ENCODE measurements at regions not wholly inside any gene's neighbourhood (a gene's known extent, or its start where the extent isn't known, plus 50 kb on each side); places are given as distances from the start of the nearest gene placed in this dataset.

DNA sequence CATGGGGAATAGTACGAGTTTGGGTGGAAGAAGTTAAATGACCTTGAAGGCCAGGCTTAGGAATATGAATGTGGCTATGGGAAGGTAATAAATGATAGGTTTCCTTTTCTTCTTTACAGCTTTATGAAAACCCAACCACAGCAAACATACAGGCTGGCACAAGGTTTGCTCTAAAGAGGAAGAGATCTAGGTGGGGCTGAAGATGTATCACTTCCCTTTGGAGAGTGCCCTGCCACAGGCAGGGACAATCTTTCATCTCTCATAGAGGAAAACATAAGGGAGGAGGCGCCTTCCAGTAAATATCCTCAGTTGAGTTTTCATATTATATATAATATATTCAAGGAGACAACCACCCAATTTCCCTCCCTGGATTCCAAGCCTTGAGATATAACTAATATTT, 72.9 kb upstream of the FRMD6 start:
- no peak for DNase-seq (ENCODE audit: low read depth)

DNA sequence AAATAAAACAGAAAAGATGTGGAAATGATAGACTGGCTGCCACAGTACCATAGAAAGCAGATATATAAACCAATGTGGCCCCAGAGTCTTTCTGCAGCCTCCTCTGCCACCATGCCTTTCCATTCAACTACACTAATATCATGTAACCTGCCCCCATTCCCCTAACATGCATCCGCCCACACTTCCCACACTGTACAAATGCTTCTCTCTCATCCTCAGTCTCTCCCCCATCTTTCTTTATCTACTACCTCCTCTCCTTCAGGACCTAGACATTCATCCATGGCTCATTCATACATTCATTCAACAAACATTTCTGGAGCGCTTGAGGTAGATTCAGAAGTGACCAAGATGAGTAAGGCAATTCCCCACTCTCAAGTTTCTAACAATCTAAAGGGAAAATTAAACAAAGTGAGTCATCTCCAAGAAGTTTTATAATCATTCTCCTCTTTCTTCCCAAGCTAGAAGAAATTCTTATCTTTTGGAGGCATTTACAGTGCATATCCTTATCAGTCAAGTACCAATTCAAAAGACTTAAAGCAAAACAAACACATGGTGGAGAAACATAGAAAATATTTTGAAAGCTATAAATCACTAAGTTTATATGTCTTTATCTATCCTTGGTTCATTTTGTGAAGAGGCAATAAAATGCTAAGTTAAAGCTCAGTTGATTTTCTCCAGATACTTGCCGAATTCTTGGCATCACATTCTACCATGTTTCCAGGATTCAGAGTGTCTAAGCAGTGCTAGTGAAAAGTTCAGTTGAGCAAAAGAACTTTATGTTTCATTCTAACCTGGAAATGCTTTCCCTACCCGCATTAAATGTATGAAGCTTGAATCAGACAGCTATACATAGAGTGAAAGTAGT, 70.5 kb upstream of the FRMD6 start:
- peak; percentile 96 for DNase-seq (ENCODE audit: low read depth)

DNA sequence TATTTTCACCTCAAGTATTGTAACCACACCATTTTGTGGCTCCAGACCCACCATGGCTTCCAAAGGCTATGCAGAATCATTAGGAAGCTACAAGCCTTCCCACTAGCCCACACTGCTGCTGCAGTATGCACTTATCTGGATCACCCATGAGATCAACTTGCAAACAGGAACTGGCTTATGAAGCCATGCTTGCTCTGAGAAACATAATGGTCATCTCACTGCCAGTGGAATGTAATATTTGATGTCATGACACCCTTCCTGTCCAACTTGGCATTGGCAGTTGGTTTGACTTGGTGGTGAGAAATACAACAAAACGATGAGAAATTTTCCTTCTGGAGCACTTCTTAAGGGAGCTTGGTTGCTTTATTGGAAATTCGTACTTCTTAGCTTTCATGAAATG, 69.3 kb upstream of the FRMD6 start:
- DNase-seq (ENCODE audit: low read depth), result peak; percentile 43

- DNase-seq (ENCODE audit: low read depth), result no peak
These were observed 66.7 kb upstream of the FRMD6 start for GRCh38 chr14:51585055-51585454.

DNA sequence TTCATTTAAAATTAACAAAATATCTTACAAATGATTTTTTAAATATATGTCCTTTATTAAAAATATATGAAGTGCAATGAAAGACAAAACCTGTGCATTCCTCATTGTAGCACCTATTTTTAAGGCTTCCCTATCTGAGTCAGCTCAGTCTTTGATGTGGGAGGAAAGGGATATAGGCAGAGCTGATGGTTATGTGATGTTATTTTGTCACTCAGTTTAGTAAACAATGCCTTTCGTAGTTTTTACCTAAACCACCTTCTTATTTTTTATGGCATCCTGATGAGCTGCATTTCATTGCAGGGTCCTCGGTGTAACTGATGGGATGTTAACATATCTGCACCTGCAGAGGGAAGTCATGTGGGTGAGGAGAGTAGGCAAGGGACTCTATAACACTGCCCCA, 58.9 kb upstream of the FRMD6 start:
- DNase-seq (ENCODE audit: low read depth), result no peak

DNA sequence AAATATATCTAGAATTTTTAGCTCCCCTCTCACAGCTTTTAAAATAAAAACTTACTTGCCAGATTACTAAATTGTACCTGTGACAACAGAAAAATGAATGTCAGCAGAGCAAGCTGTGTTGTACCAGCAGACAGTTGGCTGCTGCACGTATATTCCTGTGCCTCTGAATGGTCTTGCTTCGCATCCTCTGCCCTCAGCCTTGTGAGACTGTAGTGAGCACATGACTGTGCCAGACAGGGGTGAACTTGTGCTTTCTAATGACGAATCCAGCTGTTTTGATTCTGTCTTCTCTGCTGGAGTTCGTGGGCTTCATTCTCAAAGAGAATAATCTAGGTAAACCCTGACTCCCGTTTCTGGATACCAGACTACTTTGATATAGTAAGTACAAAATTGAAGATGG, 58.3 kb upstream of the FRMD6 start:
- no peak for DNase-seq (ENCODE audit: low read depth)

- DNase-seq (ENCODE audit: low read depth), result peak; percentile 64
These were observed 55.7 kb upstream of the FRMD6 start for GRCh38 chr14:51595881-51596455.

- no peak for DNase-seq (ENCODE audit: low read depth)
These were observed 55.1 kb upstream of the FRMD6 start for GRCh38 chr14:51596488-51597117.

DNA sequence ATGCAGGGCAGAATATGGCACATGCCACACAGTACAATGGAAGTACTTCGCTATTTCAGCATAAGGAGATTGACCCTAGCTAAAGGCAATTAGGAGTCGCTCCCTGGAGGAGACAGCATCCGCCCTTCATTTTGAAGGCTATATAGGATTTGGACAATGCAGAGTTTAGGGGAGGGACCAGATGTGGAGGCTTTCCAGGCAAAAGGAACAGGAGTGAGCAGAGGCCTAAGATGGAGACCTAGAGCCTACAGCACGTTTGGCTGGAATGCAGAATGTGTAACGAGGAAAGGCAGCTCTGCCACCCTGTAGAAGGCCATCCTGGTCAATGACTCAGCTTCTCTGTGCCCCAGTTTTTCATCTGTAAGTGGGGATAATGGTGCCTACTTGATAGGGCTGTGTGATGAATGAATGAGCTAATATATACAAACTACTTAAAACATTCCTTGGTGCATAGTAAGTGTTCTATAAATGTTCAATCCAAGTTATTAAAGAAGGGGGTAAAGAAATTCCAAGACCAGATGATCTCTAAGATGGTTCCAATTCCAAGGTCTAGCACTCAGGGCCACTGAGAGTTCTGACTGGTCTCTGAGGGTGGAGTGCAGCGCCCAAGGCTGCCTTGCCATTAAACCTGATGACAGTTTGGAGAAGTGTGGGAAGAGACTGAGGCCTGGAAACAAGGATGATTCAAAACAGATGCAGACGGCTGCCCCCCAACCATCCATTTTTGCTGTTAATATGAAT, 54.3 kb upstream of the FRMD6 start:
- DNase-seq (ENCODE audit: low read depth), result peak; percentile 99

DNA sequence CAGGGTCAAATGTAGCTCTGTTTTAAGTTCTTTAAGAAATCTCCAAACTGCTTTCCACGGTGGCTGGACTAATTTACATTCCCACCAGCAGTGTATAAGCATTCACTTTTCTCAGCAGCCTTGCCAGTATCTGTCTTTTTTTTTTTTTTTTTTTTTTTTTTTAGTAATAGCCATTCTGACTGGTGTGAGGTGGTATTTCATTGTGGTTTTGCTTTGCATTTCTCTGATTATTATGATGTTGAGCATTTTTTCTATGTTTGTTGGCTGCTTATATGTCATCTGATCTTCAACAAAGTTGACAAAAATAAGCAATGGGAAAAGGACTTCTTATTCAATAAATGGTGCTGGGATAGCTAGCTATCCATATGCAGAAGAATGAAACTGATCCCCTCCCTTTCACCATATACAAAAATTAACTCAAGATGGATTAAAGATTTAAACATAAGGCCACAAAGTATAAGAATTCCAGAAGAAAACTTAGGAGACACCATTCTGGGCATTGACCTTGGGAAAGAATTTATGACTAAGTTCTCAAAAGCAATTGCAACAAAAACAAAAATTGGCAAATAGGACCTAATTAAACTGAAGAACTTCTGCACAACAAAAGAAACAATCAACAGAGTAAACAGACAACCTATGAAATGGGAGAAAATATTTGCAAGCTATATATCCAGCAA, 52.6 kb upstream of the FRMD6 start:
- peak; percentile 91 for DNase-seq (ENCODE audit: low read depth)

DNA sequence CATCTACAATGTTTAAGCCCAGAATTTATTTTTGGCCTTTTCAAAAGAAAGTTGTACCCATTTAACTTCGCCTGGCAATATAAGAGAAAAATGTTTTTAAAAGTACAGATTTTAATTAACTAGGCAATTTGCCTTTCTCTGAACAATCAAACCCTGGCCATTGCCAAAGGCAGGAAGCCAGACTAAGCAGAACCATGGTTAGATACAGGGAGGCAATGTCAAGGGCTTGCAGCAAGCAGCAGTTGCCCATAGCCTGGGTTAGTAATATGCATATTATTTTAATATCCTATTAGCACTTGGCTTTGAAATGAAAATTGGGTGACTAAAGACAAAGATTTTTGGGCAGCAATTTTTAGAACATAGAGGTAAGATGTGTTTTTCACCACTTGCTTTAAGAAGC, 51.1 kb upstream of the FRMD6 start:
- DNase-seq (ENCODE audit: low read depth), result no peak
